ENCODE measurements at regions not wholly inside any gene's neighbourhood (a gene's known extent, or its start where the extent isn't known, plus 50 kb on each side); places are given as distances from the start of the nearest gene placed in this dataset.
"Not testable (repeated sequence)": the region's sequence is repeated elsewhere in the genome, so short reads cannot be mapped to it uniquely, and the experiment has no call there.

- DNase-seq: no peak
Measured at GRCh38 chr13:80973721-80974120, 632.8 kb upstream of the SPRY2 start.

DNA sequence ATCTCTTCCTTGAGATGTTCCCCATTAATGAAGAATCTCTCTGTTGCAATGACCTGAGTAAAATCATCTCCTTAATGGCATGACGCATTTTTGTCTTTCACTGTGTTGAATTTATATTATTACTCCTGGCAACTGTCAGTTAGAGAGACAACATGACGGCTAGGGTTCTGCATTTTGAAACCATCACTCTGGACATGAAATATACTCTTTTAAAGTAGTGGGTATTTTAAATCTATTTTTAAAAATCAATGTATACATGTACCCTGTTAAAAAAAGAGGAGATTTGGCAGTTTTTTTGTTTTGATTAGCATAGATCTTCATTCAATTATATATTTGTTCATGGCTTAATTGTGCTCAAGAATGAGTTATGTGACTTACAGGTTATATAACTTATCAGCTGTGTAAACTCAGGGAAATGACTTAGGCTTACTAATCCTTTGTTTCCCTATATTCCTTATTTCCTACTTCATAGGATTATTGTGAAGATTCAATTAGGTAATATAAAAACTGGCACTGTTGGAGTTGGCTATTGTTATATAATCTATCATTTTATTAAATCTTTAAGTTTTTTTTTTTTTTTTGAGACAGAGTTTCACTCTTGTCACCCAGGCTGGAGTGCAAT is 632.0 kb upstream of the SPRY2 start:
- no peak for DNase-seq

DNA sequence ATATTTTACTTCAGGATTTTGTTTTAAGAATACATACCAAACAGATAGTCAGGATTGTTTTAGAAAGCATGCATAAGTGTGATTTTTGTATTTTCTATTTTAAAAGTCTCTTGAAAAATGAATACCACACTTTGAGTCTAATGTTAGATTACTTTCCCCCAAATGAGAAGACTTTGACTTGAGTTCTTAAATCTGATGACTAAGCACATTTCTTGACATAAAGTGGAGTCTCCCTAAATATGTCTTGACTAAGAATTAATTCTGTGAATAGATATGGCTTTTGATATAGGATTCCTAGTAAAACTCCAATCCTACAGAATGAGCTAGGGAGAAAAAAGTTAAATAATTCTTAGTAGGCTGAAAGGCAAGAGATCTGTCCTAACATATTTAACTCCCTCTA is 624.2 kb upstream of the SPRY2 start:
- no peak for DNase-seq

- DNase-seq: peak; percentile 14
Measured at GRCh38 chr13:80962855-80963254, 621.9 kb upstream of the SPRY2 start.

DNA sequence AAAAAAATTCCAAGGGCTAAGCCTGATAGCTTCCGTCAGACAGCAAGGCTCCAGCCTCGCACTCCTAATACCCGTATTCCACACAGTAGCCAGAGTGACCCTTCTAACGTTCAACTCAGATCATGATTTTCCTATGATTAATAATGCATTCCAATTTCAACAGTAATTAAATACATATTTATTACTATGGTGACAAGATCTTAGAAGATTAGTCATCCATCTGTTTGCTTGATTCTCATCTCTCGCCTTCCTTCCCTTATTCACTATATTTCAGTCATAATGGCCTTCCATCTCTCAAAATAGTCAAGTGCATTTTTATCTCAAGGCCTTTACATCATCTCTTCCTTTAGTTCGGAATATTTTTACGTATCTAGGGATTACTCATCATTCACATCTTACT is 621.2 kb upstream of the SPRY2 start:
- DNase-seq: no peak

- no peak for DNase-seq
Measured at GRCh38 chr13:80957019-80957655, 616.2 kb upstream of the SPRY2 start.

- DNase-seq: no peak
Measured at GRCh38 chr13:80955501-80955900, 614.6 kb upstream of the SPRY2 start.

DNA sequence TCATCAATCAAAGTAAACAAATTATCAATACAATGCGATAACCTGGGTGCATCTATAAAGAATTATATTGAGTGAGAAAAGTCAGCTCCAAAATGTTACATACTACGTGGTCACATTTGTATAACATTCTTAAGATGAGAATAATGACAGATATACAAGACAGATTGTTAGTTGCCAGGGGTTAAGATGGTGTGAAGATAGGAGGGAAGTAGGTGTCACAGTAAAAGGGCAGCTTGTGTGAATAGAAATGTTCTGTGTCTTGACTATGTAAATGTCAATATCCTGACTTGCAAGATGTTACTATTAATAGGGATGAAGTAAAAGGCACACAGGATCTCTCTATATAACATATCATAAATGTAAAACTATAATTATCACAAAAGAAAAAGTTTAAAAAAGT is 611.2 kb upstream of the SPRY2 start:
- no peak for DNase-seq

- DNase-seq: no peak
Measured at GRCh38 chr13:80946008-80946802, 605.3 kb upstream of the SPRY2 start.

- DNase-seq: peak; percentile 46
Measured at GRCh38 chr13:80945328-80945727, 604.4 kb upstream of the SPRY2 start.

DNA sequence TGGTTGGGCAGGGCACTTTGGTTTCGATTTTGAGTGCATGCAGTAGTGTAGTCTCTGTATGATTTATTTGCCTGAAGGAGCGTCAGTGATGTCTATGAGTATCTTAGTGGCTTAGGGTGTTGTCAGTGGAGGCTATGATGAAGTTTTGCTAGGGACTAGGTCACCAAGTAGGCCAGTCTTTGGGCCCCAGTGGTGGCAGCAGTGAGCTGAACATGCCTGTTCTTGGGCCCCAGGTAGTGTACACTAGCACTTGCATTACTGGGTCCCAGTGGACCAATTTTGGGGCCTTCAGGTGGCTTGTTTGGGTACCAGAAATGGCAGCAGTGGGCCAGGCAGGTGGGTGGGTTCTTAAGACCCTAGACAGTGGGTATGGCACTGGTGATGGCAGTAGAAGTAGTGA is 598.7 kb upstream of the SPRY2 start:
- no peak for DNase-seq

- no peak for DNase-seq
Measured at GRCh38 chr13:80931766-80932165, 590.8 kb upstream of the SPRY2 start.

GRCh38 chr13:80931118-80931517 is 590.2 kb upstream of the SPRY2 start:
- DNase-seq: no peak

DNA sequence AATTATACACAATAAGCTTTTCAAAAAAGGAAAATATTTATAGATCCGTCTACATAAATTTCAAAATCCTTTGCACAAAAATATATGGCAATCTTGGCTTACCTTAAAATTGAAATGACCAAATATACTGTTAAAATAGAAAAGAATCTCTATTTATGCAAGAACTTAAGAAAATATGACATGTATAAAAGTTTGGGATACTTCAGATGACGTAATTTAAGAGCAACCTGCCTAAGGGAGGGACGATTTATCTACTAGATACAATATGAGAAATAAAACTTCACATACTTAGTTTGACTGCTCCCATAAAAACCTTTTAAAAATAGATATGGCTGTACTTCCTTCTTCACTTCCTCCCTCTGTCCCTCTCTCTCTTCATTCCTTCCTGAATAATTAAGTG is 587.3 kb upstream of the SPRY2 start:
- no peak for DNase-seq

DNA sequence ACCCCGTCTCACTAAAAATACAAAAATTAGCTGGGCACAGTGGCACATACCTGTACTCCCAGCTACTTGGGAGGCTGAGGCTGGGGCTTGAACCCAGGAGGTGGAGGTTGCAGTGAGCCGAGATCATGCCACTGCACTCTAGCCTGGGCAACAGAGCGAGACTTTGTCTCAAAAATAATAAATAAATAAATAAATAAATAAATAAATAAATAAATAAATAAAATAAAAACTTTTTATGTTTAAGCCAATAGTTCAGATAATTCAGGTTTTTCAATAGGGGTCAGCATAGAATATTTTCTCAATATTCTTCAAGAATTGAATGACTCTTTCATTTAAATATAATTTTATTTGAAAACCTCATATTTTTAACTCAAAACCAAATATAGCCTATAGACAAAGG is 585.1 kb upstream of the SPRY2 start:
- DNase-seq: not testable (repeated sequence)

- no peak for DNase-seq
Measured at GRCh38 chr13:80924596-80924995, 583.7 kb upstream of the SPRY2 start.

DNA sequence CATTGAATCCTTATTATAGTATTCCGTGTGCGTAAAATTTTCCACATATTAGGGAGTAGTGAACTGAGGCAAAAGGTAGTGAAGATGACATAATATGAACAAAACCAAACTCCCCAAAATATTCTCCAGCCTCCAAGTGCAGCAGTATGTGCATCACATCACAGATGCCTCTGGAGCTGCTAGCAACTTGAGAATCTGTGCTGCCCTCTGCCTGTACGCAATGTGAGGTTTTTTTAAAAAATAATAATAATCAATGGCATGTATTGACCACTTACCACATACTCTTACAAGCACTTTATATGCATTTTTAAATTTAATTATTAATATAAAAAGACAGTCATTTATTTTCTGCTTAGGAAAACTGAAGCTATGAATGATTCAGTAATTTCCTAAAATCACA is 583.0 kb upstream of the SPRY2 start:
- DNase-seq: no peak

- no peak for DNase-seq
Measured at GRCh38 chr13:80921971-80922370, 581.0 kb upstream of the SPRY2 start.

- DNase-seq: no peak
Measured at GRCh38 chr13:80921541-80921940, 580.6 kb upstream of the SPRY2 start.

GRCh38 chr13:80906860-80907259 is 565.9 kb upstream of the SPRY2 start:
- no peak for DNase-seq

GRCh38 chr13:80904386-80904785 is 563.5 kb upstream of the SPRY2 start:
- DNase-seq: no peak

- no peak for DNase-seq
Measured at GRCh38 chr13:80903911-80904310, 563.0 kb upstream of the SPRY2 start.

DNA sequence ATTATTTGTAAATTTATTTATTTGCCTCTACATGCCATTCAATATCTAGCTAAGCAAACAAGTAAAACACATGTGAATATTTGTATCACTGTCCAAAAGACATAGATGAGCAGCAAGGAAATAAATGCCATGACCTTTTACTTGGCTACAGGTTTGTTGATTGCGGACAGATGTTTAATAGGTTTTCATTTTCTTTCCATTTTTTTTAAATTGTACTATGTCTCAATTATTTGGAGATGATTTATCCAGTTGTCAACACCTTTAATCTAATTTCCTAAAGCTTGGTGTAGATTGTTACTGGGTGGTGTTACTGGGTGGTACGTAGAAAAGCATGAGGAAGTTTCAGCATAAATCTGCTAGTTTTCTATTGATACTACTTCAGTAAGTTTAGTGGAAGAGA is 560.6 kb upstream of the SPRY2 start:
- no peak for DNase-seq

DNA sequence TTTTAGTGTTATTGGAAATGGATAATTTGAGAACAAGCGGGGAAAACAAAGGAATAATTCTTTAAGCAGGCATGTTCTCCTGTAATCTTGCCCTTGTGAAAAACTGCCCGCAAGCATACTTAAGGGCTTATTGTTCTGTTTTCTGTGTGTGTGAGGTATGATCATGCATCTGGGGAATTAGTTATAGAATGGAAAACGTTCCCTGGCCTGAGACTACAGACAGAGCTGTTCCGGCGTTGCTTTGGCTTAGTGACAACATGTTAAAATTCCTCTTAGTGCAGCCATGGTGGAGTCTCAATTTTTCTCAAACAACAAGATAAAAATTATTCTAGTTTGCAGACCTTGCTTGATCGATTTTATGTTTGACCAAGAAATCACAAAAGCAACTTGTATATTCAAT is 560.2 kb upstream of the SPRY2 start:
- no peak for DNase-seq

Data from NCI-H748 treated with DMSO at 0.1 percent for 48 hours (cell line).